ENCODE measurements at regions not wholly inside any gene's neighbourhood (a gene's known extent, or its start where the extent isn't known, plus 50 kb on each side); places are given as distances from the start of the nearest gene placed in this dataset.

- no peak for TF ChIP-seq CTCF (conservative IDR thresholded peaks at IDR 0.05)
- TF ChIP-seq ZFX (IDR thresholded peaks at IDR 0.05) = no peak
- no peak overlapping the region for H3K27ac ChIP-seq
Observed at GRCh38 chr5:88542786-88543185, 274.1 kb upstream of the TMEM161B start.

- TF ChIP-seq ZFX (IDR thresholded peaks at IDR 0.05) = no peak
- no peak overlapping the region for H3K27ac ChIP-seq
Observed at GRCh38 chr5:88540471-88541115, 271.9 kb upstream of the TMEM161B start.

GRCh38 chr5:88539693-88540365 is 271.2 kb upstream of the TMEM161B start:
- TF ChIP-seq ZFX (IDR thresholded peaks at IDR 0.05) (no peak), CTCF (conservative IDR thresholded peaks at IDR 0.05) (no peak)

GRCh38 chr5:88539026-88539425 is 270.4 kb upstream of the TMEM161B start:
- H3K27ac ChIP-seq = no peak overlapping the region
- TF ChIP-seq CTCF (conservative IDR thresholded peaks at IDR 0.05) (no peak), ZFX (IDR thresholded peaks at IDR 0.05) (no peak)

More at GRCh38 chr5:88539693-88540365, 271.2 kb upstream of the TMEM161B start:
- H3K27ac ChIP-seq = no peak overlapping the region

- TF ChIP-seq CTCF (conservative IDR thresholded peaks at IDR 0.05) (no peak), ZFX (IDR thresholded peaks at IDR 0.05) (no peak)
- no peak overlapping the region for H3K27ac ChIP-seq
Observed at GRCh38 chr5:88536146-88536545, 267.5 kb upstream of the TMEM161B start.

- no peak for TF ChIP-seq CTCF (conservative IDR thresholded peaks at IDR 0.05)
- TF ChIP-seq ZFX (IDR thresholded peaks at IDR 0.05) = no peak
- H3K27ac ChIP-seq = no peak overlapping the region
Observed at GRCh38 chr5:88524941-88525340, 256.3 kb upstream of the TMEM161B start.

GRCh38 chr5:88519066-88519465 is 250.4 kb upstream of the TMEM161B start:
- TF ChIP-seq CTCF (conservative IDR thresholded peaks at IDR 0.05) = no peak
- TF ChIP-seq ZFX (IDR thresholded peaks at IDR 0.05) = no peak
- H3K27ac ChIP-seq = no peak overlapping the region
